Testis (tissue), 2 donors: ENCODE measurements at regions not wholly inside any gene's neighbourhood (a gene's known extent, or its start where the extent isn't known, plus 50 kb on each side); places are given as distances from the start of the nearest gene placed in this dataset.

Experiments used
- DNase-seq: peaks from one replicate; pipeline ENCODE4 v3.0.0-alpha.2; 2019
- H3K27ac ChIP-seq, 2 donors: fragments of 200-600 bp; sonication (generic); one replicate each; pipeline ENCODE4 v1.5.1; 2019
- H3K27me3 ChIP-seq: fragments of 200-600 bp; sonication (generic); one replicate; pipeline ENCODE4 v1.5.1; 2019
- H3K36me3 ChIP-seq: fragments of 200-600 bp; sonication (generic); one replicate; pipeline ENCODE4 v1.5.1; 2017; ENCODE audit warnings: low read depth; ENCODE audit errors: missing control alignments
- H3K4me1 ChIP-seq: fragments of 200-600 bp; sonication (generic); one replicate; pipeline ENCODE4 v1.5.1; 2019
- H3K4me3 ChIP-seq, 2 donors: fragments of 200-600 bp; sonication (generic); one replicate each; pipeline ENCODE4 v1.5.1; 2017 to 2019
- H3K9me3 ChIP-seq: fragments of 200-600 bp; sonication (generic); one replicate; pipeline ENCODE4 v1.5.1; 2017
- POLR2A ChIP-seq: fragments of 450-650 bp; IDR thresholded peaks from one replicate; pipeline ENCODE4 v1.6.1; 2017; ENCODE audit warnings: antibody characterized with exemption, mild to moderate bottlenecking, moderate library complexity
- WGBS, 2 donors: methylation state at CpG; one replicate each; pipeline ENCODE4 v1.1.5; 2018; 5-methylcytosine and 5-hydroxymethylcytosine counted together
- intact Hi-C: fragments of 100-400 bp; cut with DNase I; formaldehyde crosslinking; loops from one replicate; pipeline ENCODE4 v1.15.1; 2023; ENCODE audit warnings: low total_unique reads
- TF ChIP-seq, protein P1 (sequence below), 3 experiments: fragments of 450-650 bp in 2 of 3; fragments of 200-600 bp in 1 of 3; sonication (generic) in 1 of 3; IDR thresholded peaks; one replicate each; pipeline ENCODE4 v1.5.1; 2016 to 2019; ENCODE audit warnings: antibody characterized with exemption in 3 of 3, mild to moderate bottlenecking in 2 of 3, moderate library complexity in 1 of 3

DNA sequence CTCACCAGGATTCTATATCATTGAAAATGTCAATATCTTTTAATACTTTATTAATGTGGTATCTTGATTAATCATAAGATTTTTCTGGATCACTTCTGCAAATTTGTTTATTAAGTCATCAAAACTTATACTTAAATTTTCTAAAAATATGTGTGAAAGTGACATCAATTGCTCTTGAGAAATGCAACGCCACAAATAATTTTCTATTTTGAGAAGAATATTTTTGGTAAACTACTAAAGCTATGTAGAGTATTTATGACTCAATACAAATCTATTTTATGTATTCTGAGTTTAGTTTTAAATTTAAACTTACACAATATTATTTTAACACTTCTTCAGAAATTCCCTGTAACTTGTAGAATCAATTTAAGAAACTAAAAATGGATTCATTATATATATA, 263.3 kb downstream of the RASSF9 start:
- Histone ChIP-seq H3K4me1 (no peaks in the 10 kb centered on the region), H3K36me3 (no peaks in the 10 kb centered on the region), H3K4me3 (no peak overlapping the region), H3K9me3 (no peaks in the 10 kb centered on the region), H3K27ac (no peak overlapping the region), H3K27me3 (no peaks in the 10 kb centered on the region)
- 87 to 100% methylated on average over 1 of the region's 1 CpG for WGBS, 2 donors
- intact Hi-C loops: no loop called here
- no peak for TF ChIP-seq POLR2A
- TF ChIP-seq, protein P1, sequence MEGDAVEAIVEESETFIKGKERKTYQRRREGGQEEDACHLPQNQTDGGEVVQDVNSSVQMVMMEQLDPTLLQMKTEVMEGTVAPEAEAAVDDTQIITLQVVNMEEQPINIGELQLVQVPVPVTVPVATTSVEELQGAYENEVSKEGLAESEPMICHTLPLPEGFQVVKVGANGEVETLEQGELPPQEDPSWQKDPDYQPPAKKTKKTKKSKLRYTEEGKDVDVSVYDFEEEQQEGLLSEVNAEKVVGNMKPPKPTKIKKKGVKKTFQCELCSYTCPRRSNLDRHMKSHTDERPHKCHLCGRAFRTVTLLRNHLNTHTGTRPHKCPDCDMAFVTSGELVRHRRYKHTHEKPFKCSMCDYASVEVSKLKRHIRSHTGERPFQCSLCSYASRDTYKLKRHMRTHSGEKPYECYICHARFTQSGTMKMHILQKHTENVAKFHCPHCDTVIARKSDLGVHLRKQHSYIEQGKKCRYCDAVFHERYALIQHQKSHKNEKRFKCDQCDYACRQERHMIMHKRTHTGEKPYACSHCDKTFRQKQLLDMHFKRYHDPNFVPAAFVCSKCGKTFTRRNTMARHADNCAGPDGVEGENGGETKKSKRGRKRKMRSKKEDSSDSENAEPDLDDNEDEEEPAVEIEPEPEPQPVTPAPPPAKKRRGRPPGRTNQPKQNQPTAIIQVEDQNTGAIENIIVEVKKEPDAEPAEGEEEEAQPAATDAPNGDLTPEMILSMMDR (IDR thresholded peaks at IDR 0.05): no peak
- no peak for DNase-seq

DNA sequence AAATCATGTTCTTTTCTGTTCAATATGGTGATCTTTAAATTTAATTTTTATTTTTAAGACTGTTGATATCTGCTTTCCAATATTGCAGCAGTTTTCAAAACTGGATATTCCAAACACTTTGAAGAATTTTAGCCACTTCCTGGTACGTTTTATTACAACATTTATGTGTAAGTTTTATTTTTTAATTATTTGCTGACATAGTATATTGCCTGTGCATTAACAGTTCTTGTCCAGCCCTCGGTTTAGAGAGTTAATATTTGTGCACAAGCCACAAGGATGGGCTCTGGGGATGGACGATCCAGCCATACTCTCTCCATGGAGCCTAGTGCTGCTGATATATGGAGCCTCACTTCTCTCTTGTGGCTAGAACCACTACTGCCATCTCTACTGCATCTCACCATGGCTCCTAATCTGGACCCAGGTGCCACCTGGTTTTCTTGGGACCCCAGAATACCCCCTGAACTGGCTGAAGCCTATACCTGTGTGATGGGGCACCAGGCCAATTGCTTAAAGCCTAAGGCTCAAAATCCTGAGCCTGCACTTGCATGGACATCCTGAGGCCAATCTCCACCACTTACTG, 262.5 kb downstream of the RASSF9 start:
- no peaks in the 10 kb centered on the region for H3K36me3 ChIP-seq
- H3K27ac ChIP-seq: no peak overlapping the region
- no peak for TF ChIP-seq POLR2A
- TF ChIP-seq, protein P1 (IDR thresholded peaks at IDR 0.05): no peak
- H3K4me3 ChIP-seq: no peak overlapping the region
- no peaks in the 10 kb centered on the region for H3K4me1 ChIP-seq
- intact Hi-C loops: no loop called here
- H3K9me3 ChIP-seq: no peaks in the 10 kb centered on the region
- H3K27me3 ChIP-seq: no peaks in the 10 kb centered on the region
- no peak for DNase-seq
- 73 to 82% methylated on average over 3 of the region's 3 CpGs for WGBS, 2 donors

DNA sequence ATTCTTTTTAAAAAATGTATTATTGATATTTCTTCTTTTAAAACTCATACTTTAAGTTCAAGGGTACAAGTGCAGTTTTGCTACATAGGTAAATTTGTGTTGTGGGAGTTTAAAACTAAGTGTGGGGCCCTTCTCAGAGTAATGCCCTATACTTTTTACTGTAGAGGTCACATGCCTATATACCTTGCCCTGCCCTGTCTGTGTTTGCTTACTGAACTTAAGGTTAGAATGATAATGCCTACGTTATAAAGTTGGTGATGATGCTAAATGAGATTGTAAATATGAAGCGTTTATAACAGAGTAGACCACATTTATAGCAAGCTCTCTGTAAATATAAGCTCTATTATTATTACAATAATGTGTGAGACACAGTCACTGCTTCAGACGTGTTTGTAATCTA, 261.9 kb downstream of the RASSF9 start:
- H3K4me1 ChIP-seq: no peaks in the 10 kb centered on the region
- no peak for TF ChIP-seq POLR2A
- TF ChIP-seq, protein P1 (IDR thresholded peaks at IDR 0.05): no peak
- no peaks in the 10 kb centered on the region for H3K9me3 ChIP-seq
- intact Hi-C loops: no loop called here
- no peak overlapping the region for H3K27ac ChIP-seq
- DNase-seq: no peak
- WGBS, 2 donors: 85 to 86% methylated on average over 3 of the region's 3 CpGs
- no peaks in the 10 kb centered on the region for H3K27me3 ChIP-seq
- no peaks in the 10 kb centered on the region for H3K36me3 ChIP-seq
- H3K4me3 ChIP-seq: no peak overlapping the region

DNA sequence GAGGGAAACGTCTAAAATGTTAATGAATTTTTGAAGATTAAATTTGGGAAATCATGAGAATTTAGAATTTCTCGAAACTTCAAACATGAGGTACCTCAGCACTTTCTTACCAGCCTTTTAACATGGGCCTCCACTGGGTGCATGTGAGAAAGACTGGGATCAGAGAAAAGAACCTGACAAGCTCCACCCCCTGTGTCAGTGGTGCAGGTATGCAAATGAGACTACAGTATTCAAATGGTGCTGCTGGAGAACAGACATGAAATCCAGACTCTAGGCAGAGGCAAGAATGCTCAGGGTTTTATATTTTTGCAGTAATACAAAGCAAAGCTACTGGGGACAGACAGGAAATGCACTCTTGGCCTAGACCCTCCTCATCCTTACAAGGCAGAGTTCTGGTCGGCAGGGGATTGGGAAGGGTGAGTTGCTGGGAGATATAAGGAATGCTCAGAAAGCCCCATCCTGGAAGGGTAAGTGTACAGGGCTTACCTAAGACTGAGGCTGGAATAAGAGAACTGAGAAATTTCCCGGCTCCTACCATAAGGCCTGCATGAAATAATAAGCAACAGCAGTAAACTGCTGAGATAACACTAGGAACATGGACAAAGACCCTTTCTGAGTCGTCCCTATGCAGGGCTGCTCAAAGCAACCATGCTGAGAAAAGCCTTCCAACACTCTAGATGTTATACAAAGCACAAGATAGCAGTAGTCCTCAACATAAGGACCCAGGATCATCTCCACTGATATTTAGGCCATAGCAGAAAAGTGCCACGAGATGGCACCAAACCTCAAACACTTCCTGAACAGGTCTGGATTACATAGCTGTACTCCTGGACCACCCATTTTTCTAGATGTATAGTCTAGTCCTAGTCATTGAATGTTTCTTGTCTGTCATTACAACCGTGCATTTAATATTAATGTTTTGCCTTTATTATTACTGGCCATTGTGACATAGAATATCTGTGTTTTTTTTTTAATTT, 260.8 kb downstream of the RASSF9 start:
- H3K27ac ChIP-seq: no peak overlapping the region
- peak; percentile 72 for DNase-seq
- no peak overlapping the region for H3K4me3 ChIP-seq
- H3K27me3 ChIP-seq: no peaks in the 10 kb centered on the region
- no peaks in the 10 kb centered on the region for H3K36me3 ChIP-seq
- 58 to 59% methylated on average over 7 of the region's 7 CpGs for WGBS, 2 donors
- intact Hi-C loops: loop anchor here (5.0 kb wide), 1 partner anchor 287 kb away; no protein-coding TSS in a partner anchor
- no peaks in the 10 kb centered on the region for H3K9me3 ChIP-seq
- TF ChIP-seq POLR2A: no peak
- TF ChIP-seq, protein P1 (IDR thresholded peaks at IDR 0.05): peak in 2 of 3 experiments; percentile 40 to 45
- H3K4me1 ChIP-seq: no peaks in the 10 kb centered on the region
